Stimulated activated CD4-positive, alpha-beta T cell treated with anti-CD3 and anti-CD28 coated beads, Interleukin-1b, Interleukin-23, amount 100 ng/mL, for 24 hours (primary cell): ENCODE measurements at regions not wholly inside any gene's neighbourhood (a gene's known extent, or its start where the extent isn't known, plus 50 kb on each side); places are given as distances from the start of the nearest gene placed in this dataset.

Experiments used
- DNase-seq, 4 experiments: peaks; one replicate each; pipeline ENCODE4 v3.0.0-alpha.2; 2020; ENCODE audit warnings: low read depth in 4 of 4, low spot score in 1 of 4

GRCh38 chr2:71816815-71817214 is 330.8 kb downstream of the CYP26B1 start:
- DNase-seq: no peak

GRCh38 chr2:71815701-71816474 is 331.8 kb downstream of the CYP26B1 start:
- DNase-seq: no peak

GRCh38 chr2:71814885-71815284 is 332.8 kb downstream of the CYP26B1 start:
- no peak for DNase-seq

- DNase-seq: no peak
Measured at GRCh38 chr2:71813807-71814470, 333.7 kb downstream of the CYP26B1 start.

- DNase-seq: no peak
Measured at GRCh38 chr2:71813315-71813714, 334.3 kb downstream of the CYP26B1 start.

GRCh38 chr2:71812736-71813135 is 334.9 kb downstream of the CYP26B1 start:
- no peak for DNase-seq

GRCh38 chr2:71811726-71812125 is 335.9 kb downstream of the CYP26B1 start:
- no peak for DNase-seq

- DNase-seq: no peak
Measured at GRCh38 chr2:71811157-71811556, 336.5 kb downstream of the CYP26B1 start.

- no peak for DNase-seq
Measured at GRCh38 chr2:71807581-71808451, 339.8 kb downstream of the CYP26B1 start.

- DNase-seq: no peak
Measured at GRCh38 chr2:71806432-71806831, 341.2 kb downstream of the CYP26B1 start.

GRCh38 chr2:71804281-71804751 is 343.3 kb downstream of the CYP26B1 start:
- DNase-seq: no peak

- DNase-seq: no peak
Measured at GRCh38 chr2:71803398-71803797, 344.3 kb downstream of the CYP26B1 start.

- DNase-seq: no peak
Measured at GRCh38 chr2:71802556-71802955, 345.1 kb downstream of the CYP26B1 start.

GRCh38 chr2:71801969-71802368 is 345.7 kb downstream of the CYP26B1 start:
- DNase-seq: no peak

GRCh38 chr2:71801556-71801955 is 346.1 kb downstream of the CYP26B1 start:
- DNase-seq: no peak

GRCh38 chr2:71800851-71801250 is 346.8 kb downstream of the CYP26B1 start:
- no peak for DNase-seq

- DNase-seq: no peak
Measured at GRCh38 chr2:71800106-71800809, 346.9 kb downstream of the DYSF start.

- DNase-seq: no peak
Measured at GRCh38 chr2:71799013-71799575, 345.7 kb downstream of the DYSF start.

- DNase-seq: no peak
Measured at GRCh38 chr2:71798266-71799012, 345.1 kb downstream of the DYSF start.
